WI38 (cell line): ENCODE measurements at regions not wholly inside any gene's neighbourhood (a gene's known extent, or its start where the extent isn't known, plus 50 kb on each side); places are given as distances from the start of the nearest gene placed in this dataset.
"Not testable (repeated sequence)": the region's sequence is repeated elsewhere in the genome, so short reads cannot be mapped to it uniquely, and the experiment has no call there.

ENCODE experiments used
- H3K4me3 ChIP-seq: 2 replicates; pipeline ENCODE4 v1.5.1; 2011; ENCODE audit warnings: low read depth, mild to moderate bottlenecking, control low read depth, low read length
- TF ChIP-seq, protein P1 (sequence below): IDR thresholded peaks from 2 replicates; pipeline ENCODE4 v1.5.1; 2012; ENCODE audit warnings: low read depth, mild to moderate bottlenecking, control low read depth, low read length

DNA sequence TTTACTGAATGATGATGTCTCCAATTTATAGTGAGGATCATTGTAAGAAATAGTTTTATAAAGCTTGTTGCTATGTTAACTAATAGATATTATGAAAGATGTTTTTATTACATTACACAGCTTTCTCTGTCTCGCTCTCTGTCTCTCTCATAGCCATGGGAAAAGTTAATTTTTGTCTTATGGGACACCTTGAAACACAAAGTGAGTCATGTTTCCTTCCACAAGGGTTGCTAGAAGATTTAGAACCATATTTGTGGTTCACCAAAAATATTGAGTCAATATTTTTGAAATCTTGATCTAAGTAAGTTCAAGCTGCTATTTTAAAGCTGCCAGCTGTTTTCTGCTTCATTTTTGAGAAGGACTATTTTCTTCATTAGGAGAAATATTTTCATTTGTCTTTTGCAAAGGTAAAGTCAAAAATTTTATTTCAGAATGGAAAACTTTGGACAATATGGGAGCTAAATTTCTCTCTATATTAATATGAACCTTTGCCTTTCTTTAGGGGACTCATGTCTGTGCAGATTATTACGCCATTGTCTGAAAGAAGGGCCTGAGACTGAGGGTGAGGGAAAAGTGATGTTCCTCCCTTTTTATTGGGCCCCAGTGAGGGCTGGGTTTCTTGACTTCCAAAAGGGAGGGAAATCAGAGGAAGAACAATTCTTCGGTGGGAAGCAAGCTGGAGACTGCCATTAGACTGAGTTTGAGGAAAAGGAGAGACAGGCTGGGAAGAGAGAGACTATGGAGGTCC is 87.9 kb upstream of the SLC24A2 start:
- TF ChIP-seq, protein P1, sequence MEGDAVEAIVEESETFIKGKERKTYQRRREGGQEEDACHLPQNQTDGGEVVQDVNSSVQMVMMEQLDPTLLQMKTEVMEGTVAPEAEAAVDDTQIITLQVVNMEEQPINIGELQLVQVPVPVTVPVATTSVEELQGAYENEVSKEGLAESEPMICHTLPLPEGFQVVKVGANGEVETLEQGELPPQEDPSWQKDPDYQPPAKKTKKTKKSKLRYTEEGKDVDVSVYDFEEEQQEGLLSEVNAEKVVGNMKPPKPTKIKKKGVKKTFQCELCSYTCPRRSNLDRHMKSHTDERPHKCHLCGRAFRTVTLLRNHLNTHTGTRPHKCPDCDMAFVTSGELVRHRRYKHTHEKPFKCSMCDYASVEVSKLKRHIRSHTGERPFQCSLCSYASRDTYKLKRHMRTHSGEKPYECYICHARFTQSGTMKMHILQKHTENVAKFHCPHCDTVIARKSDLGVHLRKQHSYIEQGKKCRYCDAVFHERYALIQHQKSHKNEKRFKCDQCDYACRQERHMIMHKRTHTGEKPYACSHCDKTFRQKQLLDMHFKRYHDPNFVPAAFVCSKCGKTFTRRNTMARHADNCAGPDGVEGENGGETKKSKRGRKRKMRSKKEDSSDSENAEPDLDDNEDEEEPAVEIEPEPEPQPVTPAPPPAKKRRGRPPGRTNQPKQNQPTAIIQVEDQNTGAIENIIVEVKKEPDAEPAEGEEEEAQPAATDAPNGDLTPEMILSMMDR = no peak
- no peak overlapping the region for H3K4me3 ChIP-seq

- no peak overlapping the region for H3K4me3 ChIP-seq
- TF ChIP-seq, protein P1 = no peak
These were observed 86.6 kb upstream of the SLC24A2 start for GRCh38 chr9:19875291-19875920.

DNA sequence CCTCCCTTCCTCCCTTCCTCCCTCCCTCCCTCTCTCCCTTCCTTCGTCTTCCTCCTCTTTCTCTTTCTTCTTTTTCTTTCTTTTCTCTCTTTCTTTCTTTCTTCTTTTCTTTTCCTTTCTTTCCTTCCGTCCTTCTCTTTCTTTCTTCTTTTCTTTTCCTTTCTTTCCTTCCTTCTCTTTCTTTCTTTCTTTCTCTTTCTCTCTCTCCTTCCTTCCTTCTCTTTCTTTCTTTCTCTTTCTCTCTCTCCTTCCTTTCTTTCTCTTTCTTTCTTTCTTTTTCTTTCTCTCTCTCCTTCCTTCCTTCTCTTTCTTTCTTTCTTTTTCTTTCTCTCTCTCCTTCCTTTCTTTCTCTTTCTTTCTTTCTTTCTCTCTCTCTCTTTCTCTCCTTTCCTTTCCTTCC is 84.4 kb upstream of the SLC24A2 start:
- H3K4me3 ChIP-seq = not testable (repeated sequence)

DNA sequence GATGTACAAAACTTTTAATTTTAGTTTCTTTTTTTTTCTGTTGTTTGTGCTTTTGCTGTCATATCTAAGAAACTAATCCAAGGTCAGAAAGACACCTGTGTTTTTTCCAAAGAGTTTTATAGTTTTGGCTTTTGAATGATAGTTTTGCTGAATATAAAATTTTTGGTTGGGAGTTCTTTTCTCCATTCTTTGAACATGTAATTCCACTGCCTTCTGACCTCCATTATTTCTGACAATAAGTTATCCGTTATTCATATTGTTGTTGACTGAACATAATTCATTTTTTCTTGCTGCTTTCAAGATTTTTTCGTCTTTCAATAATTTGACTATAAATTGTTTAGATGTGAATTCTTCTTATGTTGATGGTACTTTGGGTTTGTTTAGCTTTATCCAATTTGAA is 82.2 kb upstream of the SLC24A2 start:
- TF ChIP-seq, protein P1 = no peak
- H3K4me3 ChIP-seq = no peak overlapping the region

GRCh38 chr9:19840953-19841352 is 52.1 kb upstream of the SLC24A2 start:
- TF ChIP-seq, protein P1 = no peak
- no peak overlapping the region for H3K4me3 ChIP-seq
